Loucy (cell line): ENCODE measurements at regions not wholly inside any gene's neighbourhood (a gene's known extent, or its start where the extent isn't known, plus 50 kb on each side); places are given as distances from the start of the nearest gene placed in this dataset.

Source experiments
- H2AFZ ChIP-seq: fragments of 200-600 bp; sonication (generic); 2 replicates; pipeline ENCODE4 v1.6.0; 2016; ENCODE audit warnings: antibody characterized with exemption, mild to moderate bottlenecking, low read length, moderate library complexity
- H3F3A ChIP-seq: fragments of 200-600 bp; 2 replicates; pipeline ENCODE4 v1.6.0; 2016; ENCODE audit warnings: antibody characterized with exemption, low read depth, mild to moderate bottlenecking
- H3K27me3 ChIP-seq: fragments of 200-600 bp; sonication (generic); 2 replicates; pipeline ENCODE4 v1.6.1; 2014; ENCODE audit warnings: low read length, mild to moderate bottlenecking; ENCODE audit not compliant: insufficient read depth, poor library complexity, severe bottlenecking
- H3K36me3 ChIP-seq: fragments of 200-600 bp; sonication (generic); 2 replicates; pipeline ENCODE4 v1.6.1; 2016; ENCODE audit warnings: low read length; ENCODE audit not compliant: insufficient read depth
- H3K4me1 ChIP-seq: fragments of 200-600 bp; sonication (generic); 2 replicates; pipeline ENCODE4 v1.5.1; 2014; ENCODE audit warnings: low read length, mild to moderate bottlenecking; ENCODE audit not compliant: insufficient read depth, poor library complexity, severe bottlenecking
- H3K4me2 ChIP-seq: fragments of 200-600 bp; sonication (generic); 2 replicates; pipeline ENCODE4 v1.6.0; 2014; ENCODE audit warnings: antibody characterized with exemption, low read length, low read depth, mild to moderate bottlenecking; ENCODE audit not compliant: poor library complexity, severe bottlenecking
- H3K4me3 ChIP-seq: fragments of 200-600 bp; sonication (generic); 2 replicates; pipeline ENCODE4 v1.5.1; 2014; ENCODE audit warnings: low read length, mild to moderate bottlenecking, mixed read lengths; ENCODE audit not compliant: poor library complexity, severe bottlenecking
- H3K79me2 ChIP-seq: fragments of 200-600 bp; sonication (generic); 2 replicates; pipeline ENCODE4 v1.6.1; 2014; ENCODE audit warnings: low read length; ENCODE audit not compliant: insufficient read depth
- H3K9ac ChIP-seq: fragments of 200-600 bp; sonication (generic); 2 replicates; pipeline ENCODE4 v1.6.0; 2014; ENCODE audit warnings: mild to moderate bottlenecking, low read depth, low read length, moderate library complexity; ENCODE audit not compliant: poor library complexity, severe bottlenecking
- H3K9me2 ChIP-seq: fragments of 200-600 bp; sonication (generic); replicated peaks from 2 replicates; pipeline ENCODE4 v1.6.1; 2016; ENCODE audit warnings: low read depth, low read length, mixed read lengths
- H3K9me3 ChIP-seq: fragments of 200-600 bp; sonication (generic); 2 replicates; pipeline ENCODE4 v1.6.1; 2014; ENCODE audit warnings: mild to moderate bottlenecking, antibody characterized with exemption, low read length, low read depth; ENCODE audit not compliant: insufficient read depth
- H4K20me1 ChIP-seq: fragments of 200-600 bp; sonication (generic); 2 replicates; pipeline ENCODE4 v1.6.0; 2014; ENCODE audit warnings: antibody characterized with exemption, low read length, mild to moderate bottlenecking; ENCODE audit not compliant: insufficient read depth, poor library complexity, severe bottlenecking
- EZH2phosphoT487 ChIP-seq: fragments of 200-600 bp; IDR thresholded peaks from 2 replicates; pipeline ENCODE4 v1.6.1; 2018; ENCODE audit warnings: antibody characterized with exemption, mild to moderate bottlenecking, moderate library complexity, borderline replicate concordance
- TF ChIP-seq, protein P1 (sequence below): fragments of 200-600 bp; sonication (generic); conservative IDR thresholded peaks from 2 replicates; pipeline ENCODE4 v1.5.1; 2014; ENCODE audit warnings: mild to moderate bottlenecking, antibody characterized with exemption, low read length

GRCh38 chr2:223467196-223467595, 135.0 kb downstream of the SCG2 start:
- Histone ChIP-seq H3K79me2 (no peaks in the 10 kb centered on the region), H3K9me3 (no peaks in the 10 kb centered on the region; the same call in 1 of the 2 replicates), H3K4me1 (peaks cover 9% of the 10 kb centered on the region), H3F3A (no peaks in the 10 kb centered on the region), H3K4me3 (no peak overlapping the region), H3K9me2 (no peaks in the 10 kb centered on the region), H3K36me3 (no peaks in the 10 kb centered on the region), H3K27me3 (no peaks in the 10 kb centered on the region), H3K9ac (no peak overlapping the region), H4K20me1 (no peaks in the 10 kb centered on the region), H2AFZ (no peak overlapping the region), H3K4me2 (no peak overlapping the region)
- no peak for TF ChIP-seq EZH2phosphoT487
- TF ChIP-seq, protein P1, sequence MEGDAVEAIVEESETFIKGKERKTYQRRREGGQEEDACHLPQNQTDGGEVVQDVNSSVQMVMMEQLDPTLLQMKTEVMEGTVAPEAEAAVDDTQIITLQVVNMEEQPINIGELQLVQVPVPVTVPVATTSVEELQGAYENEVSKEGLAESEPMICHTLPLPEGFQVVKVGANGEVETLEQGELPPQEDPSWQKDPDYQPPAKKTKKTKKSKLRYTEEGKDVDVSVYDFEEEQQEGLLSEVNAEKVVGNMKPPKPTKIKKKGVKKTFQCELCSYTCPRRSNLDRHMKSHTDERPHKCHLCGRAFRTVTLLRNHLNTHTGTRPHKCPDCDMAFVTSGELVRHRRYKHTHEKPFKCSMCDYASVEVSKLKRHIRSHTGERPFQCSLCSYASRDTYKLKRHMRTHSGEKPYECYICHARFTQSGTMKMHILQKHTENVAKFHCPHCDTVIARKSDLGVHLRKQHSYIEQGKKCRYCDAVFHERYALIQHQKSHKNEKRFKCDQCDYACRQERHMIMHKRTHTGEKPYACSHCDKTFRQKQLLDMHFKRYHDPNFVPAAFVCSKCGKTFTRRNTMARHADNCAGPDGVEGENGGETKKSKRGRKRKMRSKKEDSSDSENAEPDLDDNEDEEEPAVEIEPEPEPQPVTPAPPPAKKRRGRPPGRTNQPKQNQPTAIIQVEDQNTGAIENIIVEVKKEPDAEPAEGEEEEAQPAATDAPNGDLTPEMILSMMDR = no peak

DNA sequence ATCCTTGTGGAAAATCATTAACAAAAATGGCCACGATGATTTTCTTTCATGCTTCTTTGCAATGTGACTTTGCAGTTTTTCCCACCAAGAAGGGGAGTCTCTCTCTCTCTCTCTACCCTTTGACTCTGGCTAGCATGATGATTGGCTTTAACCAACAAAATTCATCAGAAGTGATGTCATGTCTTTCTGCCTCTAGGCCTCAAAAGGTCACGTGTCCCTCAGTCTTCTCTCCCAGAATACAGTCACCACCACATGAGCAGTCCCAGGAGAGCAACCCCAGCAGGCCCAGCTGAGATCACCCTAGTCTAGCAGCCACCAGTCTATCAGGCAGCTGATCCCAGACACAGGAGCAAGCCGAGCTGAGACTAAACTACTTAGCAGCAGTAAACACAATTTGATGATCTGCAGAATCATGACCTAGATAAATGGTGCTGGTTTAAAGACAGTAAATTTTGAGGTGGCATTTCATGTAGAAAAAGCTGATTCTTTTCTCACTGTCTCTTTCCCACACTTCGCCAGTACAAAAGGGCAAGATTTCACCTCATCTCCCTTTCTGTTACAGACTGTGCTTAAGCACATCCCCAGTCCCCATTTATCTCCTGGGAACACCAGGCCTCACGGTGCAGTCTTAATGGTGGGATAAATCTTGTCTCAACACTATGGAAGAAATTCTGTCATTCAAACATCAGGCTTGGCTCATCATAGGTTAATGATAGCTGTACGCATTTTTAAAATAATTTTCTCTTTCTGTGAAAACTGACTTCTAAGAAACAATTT, 132.7 kb downstream of the SCG2 start:
- no peak overlapping the region for H2AFZ ChIP-seq
- H3K36me3 ChIP-seq = no peaks in the 10 kb centered on the region
- H3K4me3 ChIP-seq = no peak overlapping the region
- H3K9ac ChIP-seq = no peak overlapping the region
- TF ChIP-seq, protein P1 = no peak
- no peak for TF ChIP-seq EZH2phosphoT487
- H3K79me2 ChIP-seq = no peaks in the 10 kb centered on the region
- H3K9me2 ChIP-seq = no peaks in the 10 kb centered on the region
- H3K9me3 ChIP-seq = no peaks in the 10 kb centered on the region; the same call in 1 of the 2 replicates
- H3K4me1 ChIP-seq = peaks cover 9% of the 10 kb centered on the region
- no peaks in the 10 kb centered on the region for H3K27me3 ChIP-seq
- no peaks in the 10 kb centered on the region for H3F3A ChIP-seq
- no peak overlapping the region for H3K4me2 ChIP-seq
- no peaks in the 10 kb centered on the region for H4K20me1 ChIP-seq

DNA sequence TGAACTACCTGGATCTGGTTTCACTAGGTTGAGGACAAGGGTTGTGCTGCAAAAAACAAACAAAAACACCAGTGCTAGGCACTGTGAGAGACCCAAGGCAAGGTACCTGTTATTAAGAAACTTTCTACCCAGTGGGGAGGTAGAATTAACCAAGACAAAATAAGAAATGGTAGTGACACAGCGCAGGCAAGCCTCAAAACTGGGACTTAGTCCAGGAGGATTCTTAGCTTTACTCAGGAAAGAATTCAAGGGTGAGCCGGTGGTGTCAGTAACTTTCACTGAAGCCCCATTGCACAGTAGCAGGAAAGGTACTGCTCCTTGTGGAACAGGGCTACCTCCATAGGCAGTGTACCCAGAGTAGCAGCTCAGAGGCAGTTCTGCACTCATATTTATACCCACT, 131.6 kb downstream of the SCG2 start:
- H3K9ac ChIP-seq = no peak overlapping the region
- TF ChIP-seq, protein P1 = no peak
- no peak for TF ChIP-seq EZH2phosphoT487
- no peaks in the 10 kb centered on the region for H3K36me3 ChIP-seq
- no peaks in the 10 kb centered on the region for H3K9me2 ChIP-seq
- H3K9me3 ChIP-seq = no peaks in the 10 kb centered on the region
- H2AFZ ChIP-seq = no peak overlapping the region
- H3K4me2 ChIP-seq = no peak overlapping the region
- H3K79me2 ChIP-seq = no peaks in the 10 kb centered on the region
- no peaks in the 10 kb centered on the region for H3F3A ChIP-seq
- peaks cover 9% of the 10 kb centered on the region for H3K4me1 ChIP-seq
- no peaks in the 10 kb centered on the region for H4K20me1 ChIP-seq
- no peak overlapping the region for H3K4me3 ChIP-seq
- no peaks in the 10 kb centered on the region for H3K27me3 ChIP-seq
